DND-41 (cell line): ENCODE measurements at regions not wholly inside any gene's neighbourhood (a gene's known extent, or its start where the extent isn't known, plus 50 kb on each side); places are given as distances from the start of the nearest gene placed in this dataset.

Experiments used
- ATAC-seq: fragments of 200-7000 bp; cut with Tn5 transposase; 3 replicates; pipeline ENCODE4 v1.9.1; 2021; ENCODE audit warnings: low read depth; ENCODE audit not compliant: insufficient read depth
- DNase-seq: peaks from one replicate; pipeline ENCODE4 v3.0.0-alpha.2; 2020
- H2AFZ ChIP-seq: 2 replicates; pipeline ENCODE4 v1.6.0; 2012; ENCODE audit warnings: low read depth, low read length
- H3K27ac ChIP-seq: 2 replicates; pipeline ENCODE4 v1.5.1; 2012; ENCODE audit warnings: low read length, inconsistent platforms
- H3K27me3 ChIP-seq: fragments of 200-600 bp; sonication (generic); 2 replicates; pipeline ENCODE4 v1.6.0; 2012; ENCODE audit warnings: low read length, mild to moderate bottlenecking, inconsistent platforms; ENCODE audit not compliant: insufficient read depth, poor library complexity
- H3K36me3 ChIP-seq: 2 replicates; pipeline ENCODE4 v1.5.1; 2012; ENCODE audit warnings: low read length, inconsistent platforms; ENCODE audit not compliant: insufficient read depth
- H3K4me1 ChIP-seq: 2 replicates; pipeline ENCODE4 v1.5.1; 2012; ENCODE audit warnings: mild to moderate bottlenecking, low read length; ENCODE audit not compliant: insufficient read depth
- H3K4me2 ChIP-seq: 2 replicates; pipeline ENCODE4 v1.6.0; 2012; ENCODE audit warnings: mild to moderate bottlenecking, moderate library complexity, low read length, inconsistent platforms; ENCODE audit not compliant: insufficient read depth
- H3K4me3 ChIP-seq, 2 experiments: fragments of 200-600 bp in 1 of 2; shearing (Covaris generic) in 1 of 2; 2 replicates each; pipeline ENCODE4 v1.5.1; 2012 to 2016; ENCODE audit warnings: inconsistent platforms in 2 of 2, low read length in 2 of 2, mild to moderate bottlenecking in 2 of 2, low read depth in 1 of 2, moderate library complexity in 1 of 2
- H3K79me2 ChIP-seq: 2 replicates; pipeline ENCODE4 v1.6.0; 2012; ENCODE audit warnings: low read length, inconsistent platforms; ENCODE audit not compliant: insufficient read depth
- H3K9ac ChIP-seq: 2 replicates; pipeline ENCODE4 v1.6.0; 2012; ENCODE audit warnings: low read depth, mild to moderate bottlenecking, inconsistent platforms, low read length, moderate library complexity
- H3K9me3 ChIP-seq: 2 replicates; pipeline ENCODE4 v1.5.1; 2012; ENCODE audit warnings: low read length, moderate library complexity, mild to moderate bottlenecking, inconsistent platforms; ENCODE audit not compliant: insufficient read depth, severe bottlenecking
- H4K20me1 ChIP-seq: 2 replicates; pipeline ENCODE4 v1.6.0; 2012; ENCODE audit warnings: low read length; ENCODE audit not compliant: insufficient read depth
- CTCF ChIP-seq: IDR thresholded peaks from 2 replicates; pipeline ENCODE4 v1.5.1; 2012; ENCODE audit warnings: borderline replicate concordance, low read length, moderate library complexity, mild to moderate bottlenecking; ENCODE audit not compliant: poor library complexity, severe bottlenecking; ENCODE audit errors: extremely low read depth
- EZH2 ChIP-seq: IDR thresholded peaks from 3 replicates; pipeline ENCODE4 v1.6.1; 2012; ENCODE audit warnings: borderline replicate concordance, low read depth, mild to moderate bottlenecking, moderate library complexity, low read length, inconsistent platforms; ENCODE audit not compliant: severe bottlenecking

- ATAC-seq (no peak), DNase-seq (no peak)
Observed at GRCh38 chr18:66951750-66952149, 347.9 kb upstream of the CDH19 start.

GRCh38 chr18:66949419-66949818 is 345.5 kb upstream of the CDH19 start:
- Histone ChIP-seq H3K36me3 (no peaks in the 10 kb centered on the region), H3K4me1 (no peaks in the 10 kb centered on the region), H3K9me3 (no peaks in the 10 kb centered on the region), H3K4me3 (no peak overlapping the region), H3K27ac (no peak overlapping the region), H3K4me2 (no peak overlapping the region), H3K27me3 (no peaks in the 10 kb centered on the region), H3K9ac (no peak overlapping the region), H3K79me2 (no peaks in the 10 kb centered on the region), H4K20me1 (no peaks in the 10 kb centered on the region), H2AFZ (no peak overlapping the region)
- DNase-seq = no peak
- no peak for ATAC-seq
- TF ChIP-seq CTCF (no peak), EZH2 (no peak)

More at GRCh38 chr18:66951750-66952149, 347.9 kb upstream of the CDH19 start:
- Histone ChIP-seq H4K20me1 (no peaks in the 10 kb centered on the region), H3K4me1 (no peaks in the 10 kb centered on the region), H3K9ac (no peak overlapping the region), H3K27me3 (no peaks in the 10 kb centered on the region), H2AFZ (no peak overlapping the region), H3K27ac (no peak overlapping the region), H3K9me3 (no peaks in the 10 kb centered on the region), H3K4me3 (no peak overlapping the region), H3K36me3 (no peaks in the 10 kb centered on the region), H3K4me2 (no peak overlapping the region), H3K79me2 (no peaks in the 10 kb centered on the region)
- TF ChIP-seq EZH2 = no peak
- no peak for TF ChIP-seq CTCF

- H3K9ac ChIP-seq = no peak overlapping the region
- H3K4me2 ChIP-seq = no peak overlapping the region
- H3K4me1 ChIP-seq = no peaks in the 10 kb centered on the region
- no peak overlapping the region for H2AFZ ChIP-seq
- H4K20me1 ChIP-seq = no peaks in the 10 kb centered on the region
- no peak for ATAC-seq
- H3K36me3 ChIP-seq = no peaks in the 10 kb centered on the region
- H3K4me3 ChIP-seq = no peak overlapping the region
- H3K79me2 ChIP-seq = no peaks in the 10 kb centered on the region
- H3K27me3 ChIP-seq = no peaks in the 10 kb centered on the region
- no peak overlapping the region for H3K27ac ChIP-seq
- TF ChIP-seq EZH2 = no peak
- TF ChIP-seq CTCF = no peak
- H3K9me3 ChIP-seq = peaks cover 3% of the 10 kb centered on the region
- DNase-seq = no peak
Observed at GRCh38 chr18:66937546-66937945, 333.7 kb upstream of the CDH19 start.

GRCh38 chr18:66931010-66931409 is 327.1 kb upstream of the CDH19 start:
- Histone ChIP-seq H2AFZ (no peak overlapping the region), H3K4me1 (no peaks in the 10 kb centered on the region), H3K9ac (no peak overlapping the region), H3K36me3 (no peaks in the 10 kb centered on the region), H3K4me2 (no peak overlapping the region), H3K27me3 (no peaks in the 10 kb centered on the region), H3K4me3 (no peak overlapping the region), H3K9me3 (no peaks in the 10 kb centered on the region), H4K20me1 (no peaks in the 10 kb centered on the region), H3K79me2 (no peaks in the 10 kb centered on the region), H3K27ac (no peak overlapping the region)
- ATAC-seq (no peak), DNase-seq (no peak)
- no peak for TF ChIP-seq CTCF
- TF ChIP-seq EZH2 = no peak
